ENCODE measurements at regions not wholly inside any gene's neighbourhood (a gene's known extent, or its start where the extent isn't known, plus 50 kb on each side); places are given as distances from the start of the nearest gene placed in this dataset.
A peak's percentile ranks its signal among the peaks of the same experiment; 100 is the strongest.

DNA sequence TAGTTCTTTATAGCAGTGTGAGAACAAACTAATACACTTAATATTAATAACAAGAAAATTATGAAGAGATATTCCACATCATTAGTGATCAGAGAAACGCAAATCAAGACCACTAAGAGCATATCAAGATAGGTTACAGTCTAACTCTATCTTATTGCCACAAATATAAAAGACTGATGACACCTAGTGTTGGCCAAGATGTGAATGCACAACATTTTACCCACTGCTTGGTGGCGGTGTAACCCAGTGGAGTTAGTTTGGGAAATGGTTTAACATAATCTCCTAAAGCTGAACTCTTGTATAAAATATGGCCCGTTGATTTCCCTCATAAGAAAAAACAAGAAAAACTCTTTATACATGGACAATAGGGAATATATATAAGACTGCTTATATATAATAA, 92.4 kb downstream of the SLITRK2 start:
- H4K20me1 ChIP-seq (replicated peaks in 1 of 2; ENCODE audit: control insufficient read depth in 1 of 2, insufficient read depth in 2 of 2, low read length in 2 of 2) = no peaks in the 10 kb centered on the region
- H3K9me3 ChIP-seq (ENCODE audit: insufficient read depth in 2 of 2, low read depth in 1 of 2, low read length in 1 of 2) = no peaks in the 10 kb centered on the region
- 71% methylated on average over 3 of the region's 3 CpGs; no CpG with 5 or more reads in 1 of the 2 experiments for WGBS, 2 experiments (ENCODE audit: extremely low coverage in 1 of 2, insufficient coverage in 1 of 2, insufficient read length in 1 of 2, insufficient replicate concordance in 2 of 2, low coverage in 1 of 2, low lambda C conversion rate in 2 of 2, missing lambda C conversion rate in 1 of 2)

More for the DNA sequence above, 92.4 kb downstream of the SLITRK2 start:
- Histone ChIP-seq H4K8ac (ENCODE audit: extremely low read depth, insufficient read depth, low read length) (no peak overlapping the region), H2AFZ (ENCODE audit: low read length) (no peak overlapping the region), H3K4me3 (ENCODE audit: extremely low read depth in 1 of 4, insufficient read depth in 2 of 4, low read depth in 3 of 4, low read length in 4 of 4) (no peak overlapping the region), H4K91ac (replicated peaks; ENCODE audit: insufficient read length, low read length) (no peak overlapping the region), H3K79me1 (ENCODE audit: low read depth, low read length) (no peaks in the 10 kb centered on the region), H2AK5ac (ENCODE audit: low read depth, low read length) (no peak overlapping the region), H3K23ac (ENCODE audit: insufficient read length) (no peak overlapping the region), H4K5ac (ENCODE audit: insufficient read length, low read depth, low read length) (no peak overlapping the region), H2BK12ac (ENCODE audit: low read depth, low read length) (no peak overlapping the region), H3K79me2 (ENCODE audit: control insufficient read depth in 1 of 2, insufficient read depth in 2 of 2, low read length in 2 of 2) (no peaks in the 10 kb centered on the region), H3K23me2 (ENCODE audit: low read depth, low read length) (no peaks in the 10 kb centered on the region), H3K56ac (replicated peaks; ENCODE audit: insufficient read length, low read depth, low read length) (no peak overlapping the region), H3K9ac (replicated peaks in 1 of 4; ENCODE audit: extremely low read depth in 1 of 4, low read depth in 3 of 4, low read length in 3 of 4) (no peak overlapping the region), H3K4ac (replicated peaks; ENCODE audit: insufficient read length, low read depth, low read length) (no peak overlapping the region), H3K27ac (ENCODE audit: low read depth, low read length) (no peak overlapping the region), H2BK5ac (ENCODE audit: low read depth, low read length) (no peak overlapping the region), H2BK20ac (ENCODE audit: low read length) (no peak overlapping the region), H3K27me3 (replicated peaks in 1 of 4; ENCODE audit: control insufficient read depth in 3 of 4, extremely low read depth in 1 of 4, insufficient read depth in 3 of 4, low read length in 3 of 4) (no peaks in the 10 kb centered on the region), H2BK15ac (ENCODE audit: low read length) (no peak overlapping the region), H3K14ac (ENCODE audit: insufficient read length) (no peak overlapping the region), H2BK120ac (replicated peaks; ENCODE audit: low read depth, low read length) (no peak overlapping the region), H3K4me1 (replicated peaks in 1 of 4; ENCODE audit: control insufficient read depth in 3 of 4, insufficient read depth in 4 of 4, low read length in 3 of 4) (no peaks in the 10 kb centered on the region), H3K18ac (ENCODE audit: extremely low read depth, low read length) (no peak overlapping the region), H3K36me3 (ENCODE audit: control insufficient read depth in 2 of 4, insufficient read depth in 4 of 4, low read length in 3 of 4) (no peaks in the 10 kb centered on the region), H3K4me2 (ENCODE audit: insufficient read depth in 1 of 2, low read depth in 2 of 2, low read length in 2 of 2) (no peak overlapping the region)
- POLR2A ChIA-PET (ENCODE audit: partially characterized antibody) = no interaction called here
- TF ChIP-seq SIX5 (IDR thresholded peaks at IDR 0.05; ENCODE audit: low read depth, low read length) = no peak
- TF ChIP-seq JUN (IDR thresholded peaks at IDR 0.05; ENCODE audit: low read depth, low read length) = no peak
- TF ChIP-seq RAD21 (IDR thresholded peaks at IDR 0.05 in 1 of 2, conservative IDR thresholded peaks at IDR 0.05 in 1 of 2; ENCODE audit: low read depth in 2 of 2, low read length in 2 of 2) = peak; percentile 48 to 62
- no peak for TF ChIP-seq EP300 (IDR thresholded peaks at IDR 0.05; ENCODE audit: borderline replicate concordance in 1 of 2, low read depth in 2 of 2, low read length in 2 of 2)
- TF ChIP-seq POLR2AphosphoS5 (IDR thresholded peaks at IDR 0.05; ENCODE audit: low read depth, low read length) = no peak
- TF ChIP-seq, protein P1, sequence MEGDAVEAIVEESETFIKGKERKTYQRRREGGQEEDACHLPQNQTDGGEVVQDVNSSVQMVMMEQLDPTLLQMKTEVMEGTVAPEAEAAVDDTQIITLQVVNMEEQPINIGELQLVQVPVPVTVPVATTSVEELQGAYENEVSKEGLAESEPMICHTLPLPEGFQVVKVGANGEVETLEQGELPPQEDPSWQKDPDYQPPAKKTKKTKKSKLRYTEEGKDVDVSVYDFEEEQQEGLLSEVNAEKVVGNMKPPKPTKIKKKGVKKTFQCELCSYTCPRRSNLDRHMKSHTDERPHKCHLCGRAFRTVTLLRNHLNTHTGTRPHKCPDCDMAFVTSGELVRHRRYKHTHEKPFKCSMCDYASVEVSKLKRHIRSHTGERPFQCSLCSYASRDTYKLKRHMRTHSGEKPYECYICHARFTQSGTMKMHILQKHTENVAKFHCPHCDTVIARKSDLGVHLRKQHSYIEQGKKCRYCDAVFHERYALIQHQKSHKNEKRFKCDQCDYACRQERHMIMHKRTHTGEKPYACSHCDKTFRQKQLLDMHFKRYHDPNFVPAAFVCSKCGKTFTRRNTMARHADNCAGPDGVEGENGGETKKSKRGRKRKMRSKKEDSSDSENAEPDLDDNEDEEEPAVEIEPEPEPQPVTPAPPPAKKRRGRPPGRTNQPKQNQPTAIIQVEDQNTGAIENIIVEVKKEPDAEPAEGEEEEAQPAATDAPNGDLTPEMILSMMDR (IDR thresholded peaks at IDR 0.05; ENCODE audit: control extremely low read depth in 1 of 3, insufficient read depth in 1 of 3, low read depth in 1 of 3, low read length in 3 of 3) = peak in 2 of 3 experiments; percentile 29 to 42; a peak in 2 of 4 replicates
- TF ChIP-seq CHD2 (IDR thresholded peaks at IDR 0.05; ENCODE audit: low read length) = no peak
- TF ChIP-seq FOSL1 (IDR thresholded peaks at IDR 0.05; ENCODE audit: insufficient read depth, low read depth, low read length) = no peak
- TF ChIP-seq, protein P2, sequence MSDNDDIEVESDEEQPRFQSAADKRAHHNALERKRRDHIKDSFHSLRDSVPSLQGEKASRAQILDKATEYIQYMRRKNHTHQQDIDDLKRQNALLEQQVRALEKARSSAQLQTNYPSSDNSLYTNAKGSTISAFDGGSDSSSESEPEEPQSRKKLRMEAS (IDR thresholded peaks at IDR 0.05) = no peak
- no peak for TF ChIP-seq BRCA1 (IDR thresholded peaks at IDR 0.05; ENCODE audit: low read depth, low read length)
- no peak for TF ChIP-seq HDAC6 (IDR thresholded peaks at IDR 0.05; ENCODE audit: low read depth, low read length)
- DNase-seq (ENCODE audit: low read depth in 1 of 2, low spot score in 2 of 2) (no peak), FAIRE-seq (no peak)
- CTCF ChIA-PET (ENCODE audit: partially characterized antibody) = no interaction called here
